ENCODE measurements at regions not wholly inside any gene's neighbourhood (a gene's known extent, or its start where the extent isn't known, plus 50 kb on each side); places are given as distances from the start of the nearest gene placed in this dataset.
"Not testable (repeated sequence)": the region's sequence is repeated elsewhere in the genome, so short reads cannot be mapped to it uniquely, and the experiment has no call there.

- no peak for DNase-seq
Measured at GRCh38 chr2:138403431-138403927, 98.1 kb upstream of the SPOPL start.

GRCh38 chr2:138414014-138414413 lies 87.6 kb upstream of the SPOPL start:
- DNase-seq: no peak

GRCh38 chr2:138415985-138416384 lies 85.6 kb upstream of the SPOPL start:
- DNase-seq: no peak

GRCh38 chr2:138418453-138418852 lies 83.1 kb upstream of the SPOPL start:
- DNase-seq: no peak

GRCh38 chr2:138421315-138421970 lies 80.1 kb upstream of the SPOPL start:
- no peak for DNase-seq

- DNase-seq: no peak
Measured at GRCh38 chr2:138421971-138422335, 79.6 kb upstream of the SPOPL start.

- no peak for DNase-seq
Measured at GRCh38 chr2:138423198-138423597, 78.4 kb upstream of the SPOPL start.

GRCh38 chr2:138423745-138424144 lies 77.8 kb upstream of the SPOPL start:
- DNase-seq: no peak

- DNase-seq: no peak
Measured at GRCh38 chr2:138424436-138425140, 77.0 kb upstream of the SPOPL start.

GRCh38 chr2:138426116-138426515 lies 75.5 kb upstream of the SPOPL start:
- not testable (repeated sequence) for DNase-seq

- no peak for DNase-seq
Measured at GRCh38 chr2:138428710-138429440, 72.7 kb upstream of the SPOPL start.

GRCh38 chr2:138430181-138430580 lies 71.4 kb upstream of the SPOPL start:
- DNase-seq: no peak

- no peak for DNase-seq
Measured at GRCh38 chr2:138432971-138433370, 68.6 kb upstream of the SPOPL start.

- DNase-seq: no peak
Measured at GRCh38 chr2:138433995-138434951, 67.3 kb upstream of the SPOPL start.

GRCh38 chr2:138435701-138436100 lies 65.9 kb upstream of the SPOPL start:
- DNase-seq: no peak

GRCh38 chr2:138439733-138440132 lies 61.8 kb upstream of the SPOPL start:
- no peak for DNase-seq

- DNase-seq: no peak
Measured at GRCh38 chr2:138440759-138441158, 60.8 kb upstream of the SPOPL start.

GRCh38 chr2:138441916-138442315 lies 59.7 kb upstream of the SPOPL start:
- no peak for DNase-seq

- no peak for DNase-seq
Measured at GRCh38 chr2:138444411-138444810, 57.2 kb upstream of the SPOPL start.

- DNase-seq: no peak
Measured at GRCh38 chr2:138445227-138445626, 56.3 kb upstream of the SPOPL start.

- no peak for DNase-seq
Measured at GRCh38 chr2:138446043-138446442, 55.5 kb upstream of the SPOPL start.

GRCh38 chr2:138447889-138448570 lies 53.5 kb upstream of the SPOPL start:
- DNase-seq: no peak
